Activated CD4-positive, CD25-positive, alpha-beta regulatory T cell treated with anti-CD3 and anti-CD28 coated beads, Interleukin-2, amount 50 U/mL, for 16 hours (primary cell): ENCODE measurements at regions not wholly inside any gene's neighbourhood (a gene's known extent, or its start where the extent isn't known, plus 50 kb on each side); places are given as distances from the start of the nearest gene placed in this dataset.
"Not testable (repeated sequence)": the region's sequence is repeated elsewhere in the genome, so short reads cannot be mapped to it uniquely, and the experiment has no call there.

ENCODE experiments used
- DNase-seq: peaks from one replicate; pipeline ENCODE4 v3.0.0-alpha.2; 2020; ENCODE audit warnings: low read depth, low spot score

GRCh38 chr16:29355339-29356059 lies 51.0 kb downstream of the NPIPB11 start:
- DNase-seq, result not testable (repeated sequence)

- not testable (repeated sequence) for DNase-seq
These were observed 52.1 kb downstream of the NPIPB11 start for GRCh38 chr16:29354449-29354848.

GRCh38 chr16:29352617-29352999 lies 53.9 kb downstream of the NPIPB11 start:
- not testable (repeated sequence) for DNase-seq

- DNase-seq, result not testable (repeated sequence)
These were observed 54.4 kb downstream of the NPIPB11 start for GRCh38 chr16:29351970-29352616.

- DNase-seq, result not testable (repeated sequence)
These were observed 55.1 kb downstream of the NPIPB11 start for GRCh38 chr16:29351271-29351969.

- not testable (repeated sequence) for DNase-seq
These were observed 56.5 kb downstream of the NPIPB11 start for GRCh38 chr16:29349966-29350365.

GRCh38 chr16:29348748-29349147 lies 57.8 kb downstream of the NPIPB11 start:
- DNase-seq, result not testable (repeated sequence)

- DNase-seq, result not testable (repeated sequence)
These were observed 58.3 kb downstream of the NPIPB11 start for GRCh38 chr16:29348123-29348690.

- DNase-seq, result not testable (repeated sequence)
These were observed 59.5 kb downstream of the NPIPB11 start for GRCh38 chr16:29346796-29347580.

- DNase-seq, result not testable (repeated sequence)
These were observed 60.3 kb downstream of the NPIPB11 start for GRCh38 chr16:29346203-29346602.

- not testable (repeated sequence) for DNase-seq
These were observed 63.6 kb downstream of the NPIPB11 start for GRCh38 chr16:29342937-29343336.

- not testable (repeated sequence) for DNase-seq
These were observed 65.6 kb downstream of the NPIPB11 start for GRCh38 chr16:29340779-29341438.

- not testable (repeated sequence) for DNase-seq
These were observed 66.3 kb downstream of the NPIPB11 start for GRCh38 chr16:29340235-29340634.

- not testable (repeated sequence) for DNase-seq
These were observed 67.5 kb downstream of the NPIPB11 start for GRCh38 chr16:29338821-29339700.

- not testable (repeated sequence) for DNase-seq
These were observed 69.1 kb downstream of the NPIPB11 start for GRCh38 chr16:29337385-29337901.

GRCh38 chr16:29335549-29335846 lies 71.0 kb downstream of the NPIPB11 start:
- DNase-seq, result not testable (repeated sequence)

GRCh38 chr16:29334776-29335548 lies 71.5 kb downstream of the NPIPB11 start:
- not testable (repeated sequence) for DNase-seq

GRCh38 chr16:29333492-29334097 lies 72.9 kb downstream of the NPIPB11 start:
- DNase-seq, result not testable (repeated sequence)
